CD14-positive monocyte (primary cell): ENCODE measurements at regions not wholly inside any gene's neighbourhood (a gene's known extent, or its start where the extent isn't known, plus 50 kb on each side); places are given as distances from the start of the nearest gene placed in this dataset.
A peak's percentile ranks its signal among the peaks of the same experiment; 100 is the strongest.

ENCODE experiments used
- DNase-seq, 3 donors: peaks; one replicate each; pipeline ENCODE4 v3.0.0-alpha.2; 2011 to 2022
- H2AFZ ChIP-seq: 2 replicates; pipeline ENCODE4 v1.6.0; 2012; ENCODE audit warnings: mild to moderate bottlenecking, low read depth, low read length, inconsistent platforms; ENCODE audit not compliant: insufficient read depth, poor library complexity, severe bottlenecking
- H3K27ac ChIP-seq, 2 donors: 1 replicate in 1 of 2; 2 replicates in 1 of 2; pipeline ENCODE4 v1.5.1; 2012 to 2013; ENCODE audit warnings: low read length in 2 of 2, control low read depth in 1 of 2, inconsistent platforms in 1 of 2, low read depth in 1 of 2, mild to moderate bottlenecking in 1 of 2
- H3K27me3 ChIP-seq, 2 donors: one replicate each; pipeline versions ENCODE4 v1.6.0 to v1.6.1; 2011 to 2013; ENCODE audit warnings: low read length in 2 of 2; ENCODE audit not compliant: control insufficient read depth in 2 of 2, insufficient read depth in 2 of 2
- H3K36me3 ChIP-seq, 2 donors: replicated peaks in 1 of 2; 1 replicate in 1 of 2; 2 replicates in 1 of 2; pipeline versions ENCODE4 v1.5.1 to v1.6.1; 2012 to 2013; ENCODE audit warnings: low read length in 2 of 2, control low read depth in 1 of 2, inconsistent platforms in 1 of 2, mild to moderate bottlenecking in 1 of 2; ENCODE audit not compliant: insufficient read depth in 2 of 2, control insufficient read depth in 1 of 2
- H3K4me1 ChIP-seq, 2 donors: 1 replicate in 1 of 2; 2 replicates in 1 of 2; pipeline versions ENCODE4 v1.5.1 to v1.6.1; 2012 to 2013; ENCODE audit warnings: low read length in 2 of 2, control low read depth in 1 of 2, inconsistent platforms in 1 of 2, mild to moderate bottlenecking in 1 of 2, moderate library complexity in 1 of 2; ENCODE audit not compliant: insufficient read depth in 2 of 2, control insufficient read depth in 1 of 2
- H3K4me2 ChIP-seq: replicated peaks from 2 replicates; pipeline ENCODE3; 2012; ENCODE audit warnings: low read length, moderate library complexity, mild to moderate bottlenecking; ENCODE audit not compliant: poor library complexity, severe bottlenecking; ENCODE audit errors: extremely low read depth
- H3K4me3 ChIP-seq, 3 experiments: fragments of 200-600 bp in 1 of 3; sonication (generic) in 1 of 3; replicated peaks in 1 of 3; 1 replicate in 2 of 3; 2 replicates in 1 of 3; pipeline ENCODE4 v1.5.1; 2011 to 2013; ENCODE audit warnings: low read length in 3 of 3, mild to moderate bottlenecking in 3 of 3, control low read depth in 2 of 3, low read depth in 2 of 3, inconsistent platforms in 1 of 3, moderate library complexity in 1 of 3
- H3K79me2 ChIP-seq: 2 replicates; pipeline ENCODE4 v1.6.0; 2012; ENCODE audit warnings: mild to moderate bottlenecking, control low read depth, inconsistent platforms, low read length, moderate library complexity; ENCODE audit not compliant: insufficient read depth
- H3K9ac ChIP-seq: 2 replicates; pipeline ENCODE4 v1.6.0; 2017; ENCODE audit warnings: low read length, mild to moderate bottlenecking; ENCODE audit not compliant: insufficient read depth, poor library complexity, severe bottlenecking
- H3K9me3 ChIP-seq, 2 donors: replicated peaks in 1 of 2; 1 replicate in 1 of 2; 2 replicates in 1 of 2; pipeline versions ENCODE4 v1.5.1 to v1.6.1; 2012 to 2013; ENCODE audit warnings: low read length in 2 of 2, control low read depth in 1 of 2; ENCODE audit not compliant: control insufficient read depth in 1 of 2, insufficient read depth in 1 of 2
- H4K20me1 ChIP-seq: 2 replicates; pipeline ENCODE4 v1.6.0; 2012; ENCODE audit warnings: mild to moderate bottlenecking, low read length, control low read depth, moderate library complexity; ENCODE audit not compliant: insufficient read depth
- H3K27ac Mint-ChIP-seq, 7 donors: one replicate each; pipeline ENCODE4 v1.8.0; 2020; ENCODE audit warnings: mild to moderate bottlenecking in 7 of 7, mixed read lengths in 7 of 7, moderate library complexity in 6 of 7, inconsistent platforms in 2 of 7
- H3K27me3 Mint-ChIP-seq, 3 donors: one replicate each; pipeline ENCODE4 v1.8.0; 2021 to 2022; ENCODE audit warnings: low read depth in 3 of 3, mild to moderate bottlenecking in 3 of 3, mixed read lengths in 3 of 3, moderate library complexity in 3 of 3, inconsistent platforms in 1 of 3
- H3K36me3 Mint-ChIP-seq, 2 donors: one replicate each; pipeline ENCODE4 v1.8.0; 2020; ENCODE audit warnings: mixed read lengths in 2 of 2, inconsistent platforms in 1 of 2, mild to moderate bottlenecking in 1 of 2
- H3K4me1 Mint-ChIP-seq: one replicate; pipeline ENCODE4 v1.8.0; 2020; ENCODE audit warnings: mild to moderate bottlenecking, mixed read lengths
- H3K4me3 Mint-ChIP-seq, 2 donors: one replicate each; pipeline ENCODE4 v1.8.0; 2020; ENCODE audit warnings: mild to moderate bottlenecking in 2 of 2, mixed read lengths in 2 of 2, moderate library complexity in 1 of 2
- H3K9me3 Mint-ChIP-seq, 7 donors: one replicate each; pipeline ENCODE4 v1.8.0; 2020 to 2022; ENCODE audit warnings: mixed read lengths in 7 of 7, mild to moderate bottlenecking in 6 of 7, moderate library complexity in 6 of 7, inconsistent platforms in 2 of 7
- WGBS: methylation state at CpG from one replicate; pipeline ENCODE4 v1.1.5; 2013; ENCODE audit warnings: missing lambda C conversion rate; ENCODE audit not compliant: insufficient coverage; 5-methylcytosine and 5-hydroxymethylcytosine counted together
- intact Hi-C, 2 donors: fragments of 100-400 bp; cut with micrococcal nuclease; formaldehyde crosslinking; loops; one replicate each; pipeline versions ENCODE4 v1.15.0 to v1.15.1; 2023
- TF ChIP-seq, protein P1 (sequence below): fragments of 200-600 bp; IDR thresholded peaks from one replicate; pipeline ENCODE4 v1.8.0; 2022; ENCODE audit warnings: antibody characterized with exemption, mild to moderate bottlenecking

- no peak overlapping the region for H3K4me3 ChIP-seq
- no peaks in the 10 kb centered on the region for H3K36me3 ChIP-seq
- H2AFZ ChIP-seq: no peak overlapping the region
- Mint-ChIP-seq H3K4me1 (no peaks in the 10 kb centered on the region), H3K4me3 (no peak overlapping the region), H3K27me3 (peaks cover 0 to 3% (median 0%) of the 10 kb centered on the region in 3 donors), H3K27ac (no peak overlapping the region), H3K36me3 (no peaks in the 10 kb centered on the region), H3K9me3 (peaks cover 0 to 3% (median 0%) of the 10 kb centered on the region in 7 donors)
- H3K4me1 ChIP-seq: no peaks in the 10 kb centered on the region
- no peaks in the 10 kb centered on the region for H4K20me1 ChIP-seq
- no peak overlapping the region for H3K4me2 ChIP-seq
- H3K9me3 ChIP-seq: no peaks in the 10 kb centered on the region
- DNase-seq: no peak
- intact Hi-C loops: no loop called here
- H3K79me2 ChIP-seq: no peaks in the 10 kb centered on the region
- H3K9ac ChIP-seq: no peak overlapping the region
- H3K27me3 ChIP-seq: no peaks in the 10 kb centered on the region
- WGBS: 84% methylated on average over 5 of the region's 8 CpGs
- no peak overlapping the region for H3K27ac ChIP-seq
- TF ChIP-seq, protein P1, sequence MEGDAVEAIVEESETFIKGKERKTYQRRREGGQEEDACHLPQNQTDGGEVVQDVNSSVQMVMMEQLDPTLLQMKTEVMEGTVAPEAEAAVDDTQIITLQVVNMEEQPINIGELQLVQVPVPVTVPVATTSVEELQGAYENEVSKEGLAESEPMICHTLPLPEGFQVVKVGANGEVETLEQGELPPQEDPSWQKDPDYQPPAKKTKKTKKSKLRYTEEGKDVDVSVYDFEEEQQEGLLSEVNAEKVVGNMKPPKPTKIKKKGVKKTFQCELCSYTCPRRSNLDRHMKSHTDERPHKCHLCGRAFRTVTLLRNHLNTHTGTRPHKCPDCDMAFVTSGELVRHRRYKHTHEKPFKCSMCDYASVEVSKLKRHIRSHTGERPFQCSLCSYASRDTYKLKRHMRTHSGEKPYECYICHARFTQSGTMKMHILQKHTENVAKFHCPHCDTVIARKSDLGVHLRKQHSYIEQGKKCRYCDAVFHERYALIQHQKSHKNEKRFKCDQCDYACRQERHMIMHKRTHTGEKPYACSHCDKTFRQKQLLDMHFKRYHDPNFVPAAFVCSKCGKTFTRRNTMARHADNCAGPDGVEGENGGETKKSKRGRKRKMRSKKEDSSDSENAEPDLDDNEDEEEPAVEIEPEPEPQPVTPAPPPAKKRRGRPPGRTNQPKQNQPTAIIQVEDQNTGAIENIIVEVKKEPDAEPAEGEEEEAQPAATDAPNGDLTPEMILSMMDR: no peak
Measured at GRCh38 chr1:67570486-67571143, 114.4 kb upstream of the GADD45A start.

GRCh38 chr1:67571406-67571805, 113.6 kb upstream of the GADD45A start:
- peaks cover 0 to 3% (median 0%) of the 10 kb centered on the region in 3 donors for H3K27me3 Mint-ChIP-seq
- H3K4me1 Mint-ChIP-seq: no peaks in the 10 kb centered on the region
- intact Hi-C loops: no loop called here
- DNase-seq: no peak
- no peaks in the 10 kb centered on the region for H4K20me1 ChIP-seq
- peak overlapping the region in 2 of 7 donors; percentile 20 to 21 for H3K27ac Mint-ChIP-seq
- H3K4me2 ChIP-seq: no peak overlapping the region
- no peak overlapping the region for H3K4me3 ChIP-seq
- no peaks in the 10 kb centered on the region for H3K79me2 ChIP-seq
- H3K4me3 Mint-ChIP-seq: no peak overlapping the region
- no peaks in the 10 kb centered on the region for H3K36me3 Mint-ChIP-seq
- H3K36me3 ChIP-seq: no peaks in the 10 kb centered on the region
- TF ChIP-seq, protein P1: no peak
- no peaks in the 10 kb centered on the region for H3K9me3 ChIP-seq
- H3K4me1 ChIP-seq: no peaks in the 10 kb centered on the region
- no peak overlapping the region for H3K27ac ChIP-seq
- H3K27me3 ChIP-seq: no peaks in the 10 kb centered on the region
- H2AFZ ChIP-seq: no peak overlapping the region
- no peak overlapping the region for H3K9ac ChIP-seq
- H3K9me3 Mint-ChIP-seq: peaks cover 0 to 3% (median 0%) of the 10 kb centered on the region in 7 donors
